ENCODE measurements at regions not wholly inside any gene's neighbourhood (a gene's known extent, or its start where the extent isn't known, plus 50 kb on each side); places are given as distances from the start of the nearest gene placed in this dataset.

DNA sequence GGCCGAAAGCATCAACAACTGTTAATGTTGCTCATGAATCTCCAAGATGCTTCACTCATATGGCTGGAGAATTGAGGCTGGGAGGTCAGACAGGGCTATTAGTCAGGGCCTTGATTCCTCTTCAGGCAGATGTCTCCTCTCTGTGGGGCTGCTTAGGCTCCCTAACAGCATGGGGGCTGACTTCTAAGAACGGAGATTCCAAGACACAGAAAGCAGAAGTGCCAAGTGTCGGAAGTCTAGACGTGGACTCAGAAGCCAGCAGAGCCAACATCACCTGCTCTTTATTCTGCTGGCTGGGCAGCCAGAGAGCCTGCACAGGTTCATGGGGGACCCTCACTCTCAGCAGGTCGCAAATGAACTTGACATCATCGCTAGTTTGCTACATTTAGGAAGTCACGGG, 279.8 kb downstream of the CDH26 start:
- no peak for TF ChIP-seq RARB (CRISPR knock-in tag; IDR thresholded peaks at IDR 0.05)
- no peak for TF ChIP-seq ARNTL (CRISPR knock-in tag; IDR thresholded peaks at IDR 0.05; ENCODE audit: borderline replicate concordance, low read depth)
- no peak for TF ChIP-seq GLIS3 (CRISPR knock-in tag; IDR thresholded peaks at IDR 0.05)
- no peak for TF ChIP-seq OSR1 (CRISPR knock-in tag; IDR thresholded peaks at IDR 0.05)
